NCI-H82 treated with DMSO at 0.1 percent for 48 hours (cell line): ENCODE measurements at regions not wholly inside any gene's neighbourhood (a gene's known extent, or its start where the extent isn't known, plus 50 kb on each side); places are given as distances from the start of the nearest gene placed in this dataset.
"Not testable (repeated sequence)": the region's sequence is repeated elsewhere in the genome, so short reads cannot be mapped to it uniquely, and the experiment has no call there.

ENCODE experiments used
- DNase-seq: peaks from one replicate; lab custom pipeline; 2025; ENCODE audit not compliant: unreplicated experiment; lab: John Stamatoyannopoulos, UW

GRCh38 chr1:178020968-178021640 lies 51.2 kb upstream of the SEC16B start:
- no peak for DNase-seq

- DNase-seq, result no peak
These were observed 52.1 kb upstream of the SEC16B start for GRCh38 chr1:178021950-178022349.

GRCh38 chr1:178023181-178023618 lies 53.3 kb upstream of the SEC16B start:
- DNase-seq, result no peak

GRCh38 chr1:178024504-178024903 lies 54.6 kb upstream of the SEC16B start:
- DNase-seq, result no peak

- DNase-seq, result no peak
These were observed 55.9 kb upstream of the SEC16B start for GRCh38 chr1:178025613-178026356.

GRCh38 chr1:178028841-178029481 lies 59.1 kb upstream of the SEC16B start:
- no peak for DNase-seq

- DNase-seq, result no peak
These were observed 60.6 kb upstream of the SEC16B start for GRCh38 chr1:178030467-178030866.

- DNase-seq, result peak; percentile 73
These were observed 62.0 kb upstream of the RASAL2 start for GRCh38 chr1:178031856-178032320.

- DNase-seq, result no peak
These were observed 60.9 kb upstream of the RASAL2 start for GRCh38 chr1:178033019-178033418.

- no peak for DNase-seq
These were observed 59.2 kb upstream of the RASAL2 start for GRCh38 chr1:178034676-178035075.

GRCh38 chr1:178036090-178036489 lies 57.8 kb upstream of the RASAL2 start:
- no peak for DNase-seq

GRCh38 chr1:178037510-178038253 lies 56.2 kb upstream of the RASAL2 start:
- no peak for DNase-seq

GRCh38 chr1:178038372-178038771 lies 55.5 kb upstream of the RASAL2 start:
- no peak for DNase-seq

- DNase-seq, result no peak
These were observed 54.0 kb upstream of the RASAL2 start for GRCh38 chr1:178039891-178040290.

- not testable (repeated sequence) for DNase-seq
These were observed 50.0 kb upstream of the RASAL2 start for GRCh38 chr1:178043940-178044339.
